SIG-M5 (cell line): ENCODE measurements at regions not wholly inside any gene's neighbourhood (a gene's known extent, or its start where the extent isn't known, plus 50 kb on each side); places are given as distances from the start of the nearest gene placed in this dataset.

ENCODE experiments used
- DNase-seq: peaks from one replicate; lab custom pipeline; 2025; lab: John Stamatoyannopoulos, UW

DNA sequence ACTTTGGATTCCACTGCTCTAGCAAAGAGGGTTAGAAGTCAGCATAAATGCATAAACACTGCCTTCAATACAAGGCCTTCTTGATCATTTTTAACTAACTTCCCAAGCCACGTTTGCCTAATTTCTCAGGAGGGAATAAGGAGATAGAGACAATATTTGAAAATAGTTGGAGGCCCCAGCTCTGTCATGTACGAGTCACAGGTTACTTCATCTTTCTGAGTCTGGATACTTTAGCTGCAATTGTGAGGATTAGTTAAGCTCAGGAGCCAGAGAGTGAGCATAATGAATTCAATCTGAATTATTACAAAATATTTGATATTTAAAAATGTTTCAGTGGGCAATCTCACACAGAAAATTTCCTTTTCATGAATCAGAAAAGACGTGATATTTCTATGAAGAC is 298.9 kb downstream of the SHOX2 start:
- no peak for DNase-seq

DNA sequence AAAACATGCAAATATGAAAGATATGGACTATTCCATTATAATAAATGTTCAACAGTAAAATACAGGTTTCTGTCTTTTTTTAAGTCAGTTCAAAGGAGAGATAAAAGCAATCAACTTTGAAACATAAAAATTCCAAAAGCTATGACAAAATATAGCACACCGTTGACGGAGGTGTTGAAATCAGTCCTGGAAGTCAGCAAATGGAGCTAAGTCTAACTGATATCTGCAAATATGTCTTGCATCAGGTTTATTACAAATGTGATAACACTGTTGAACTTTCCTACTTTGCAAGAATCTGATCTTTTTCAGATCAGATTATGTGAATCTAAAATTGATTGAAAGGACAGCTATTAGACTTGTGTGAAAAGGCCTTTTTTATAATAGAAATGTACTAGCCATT is 300.7 kb downstream of the SHOX2 start:
- DNase-seq: no peak

DNA sequence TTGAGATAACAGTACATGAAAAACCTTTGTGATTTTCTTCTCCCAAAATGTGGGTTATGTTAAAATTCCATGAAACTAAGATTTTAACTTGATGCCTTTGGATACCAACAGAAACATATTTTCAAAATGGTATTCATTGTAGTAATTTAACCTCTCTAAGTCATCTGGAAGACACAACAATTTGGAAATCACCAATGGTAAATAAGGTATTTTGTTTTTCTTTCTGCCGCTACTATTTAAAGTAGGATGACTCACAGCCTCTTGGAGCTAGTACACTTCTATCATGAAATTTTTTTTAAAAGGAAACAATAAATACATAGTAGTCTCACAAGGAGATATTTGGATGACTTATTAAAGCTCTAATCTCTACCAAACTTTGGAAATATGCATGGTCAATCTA is 291.6 kb upstream of the VEPH1 start:
- no peak for DNase-seq

DNA sequence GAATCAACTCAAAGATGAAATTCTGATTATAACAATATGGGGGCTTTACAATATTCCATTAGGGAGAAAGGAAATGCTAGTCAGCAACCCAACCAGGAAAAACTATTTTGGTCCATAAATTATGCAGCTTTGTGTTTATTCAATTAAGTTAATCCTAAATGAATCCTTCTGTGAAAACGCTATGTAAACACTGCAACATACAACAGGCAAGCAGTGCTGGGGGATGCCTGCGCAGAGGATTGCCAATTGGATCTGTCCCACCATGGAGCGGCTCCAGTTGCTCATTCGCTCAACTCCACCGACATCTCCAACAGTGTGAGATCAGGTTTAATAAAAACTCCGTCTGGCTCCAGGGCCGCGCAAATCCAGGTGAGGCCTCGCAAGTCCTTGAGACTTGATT is 290.5 kb upstream of the VEPH1 start:
- DNase-seq: no peak

DNA sequence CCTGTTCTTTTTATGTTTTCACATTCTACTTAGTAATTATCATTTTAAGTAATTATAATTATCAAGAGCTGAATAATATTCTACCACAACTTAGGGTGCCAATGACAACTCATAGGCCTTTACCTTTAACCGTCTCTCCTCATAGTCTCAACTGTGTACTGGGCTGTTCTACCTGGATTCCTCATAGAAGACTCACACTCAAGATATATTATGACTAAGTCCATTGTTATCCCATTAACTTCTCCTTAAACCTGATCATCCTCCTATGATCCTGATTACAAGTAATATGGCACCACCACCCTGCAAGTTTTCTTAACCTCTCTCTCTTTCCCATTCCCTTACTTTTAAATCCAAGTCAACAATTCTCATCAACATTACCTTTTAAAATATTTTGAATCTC is 285.9 kb upstream of the VEPH1 start:
- no peak for DNase-seq

DNA sequence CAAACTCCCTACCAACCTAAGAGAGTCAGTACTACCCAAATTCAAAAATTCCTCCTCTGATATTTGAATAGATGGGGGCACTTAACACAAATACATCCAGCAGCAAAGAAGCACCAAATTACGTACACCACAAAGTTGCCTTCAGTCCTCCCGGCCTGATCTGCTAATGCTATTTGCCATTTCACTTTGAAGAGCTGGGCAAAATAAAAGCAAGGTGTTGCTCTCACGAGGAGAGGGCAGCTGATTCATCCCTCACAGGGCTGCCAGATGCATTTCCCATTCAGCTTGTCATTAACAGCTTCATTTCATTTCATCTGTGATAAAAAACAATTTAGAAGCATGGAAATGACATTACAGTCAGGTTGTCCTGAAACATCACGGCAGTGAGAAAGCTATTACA is 283.4 kb upstream of the VEPH1 start:
- no peak for DNase-seq

DNA sequence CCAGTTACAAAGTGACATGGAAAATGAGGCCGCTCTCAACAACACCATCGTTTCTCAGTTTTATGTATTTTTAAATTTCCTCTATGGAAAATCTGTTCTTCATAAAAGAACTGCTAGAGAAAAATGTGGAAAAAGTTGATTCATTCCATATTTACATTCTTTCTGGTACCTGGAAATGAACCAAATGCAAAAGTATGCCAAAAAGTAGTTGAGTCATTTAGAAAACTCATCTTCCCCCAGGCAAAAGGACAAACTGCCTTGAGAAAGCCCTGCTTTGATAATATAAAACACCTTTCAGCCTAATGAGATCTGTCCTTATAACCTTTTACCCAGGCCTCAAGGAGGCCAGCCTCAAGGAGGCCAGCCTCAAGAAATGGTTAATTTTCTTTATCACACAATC is 283.0 kb upstream of the VEPH1 start:
- no peak for DNase-seq

DNA sequence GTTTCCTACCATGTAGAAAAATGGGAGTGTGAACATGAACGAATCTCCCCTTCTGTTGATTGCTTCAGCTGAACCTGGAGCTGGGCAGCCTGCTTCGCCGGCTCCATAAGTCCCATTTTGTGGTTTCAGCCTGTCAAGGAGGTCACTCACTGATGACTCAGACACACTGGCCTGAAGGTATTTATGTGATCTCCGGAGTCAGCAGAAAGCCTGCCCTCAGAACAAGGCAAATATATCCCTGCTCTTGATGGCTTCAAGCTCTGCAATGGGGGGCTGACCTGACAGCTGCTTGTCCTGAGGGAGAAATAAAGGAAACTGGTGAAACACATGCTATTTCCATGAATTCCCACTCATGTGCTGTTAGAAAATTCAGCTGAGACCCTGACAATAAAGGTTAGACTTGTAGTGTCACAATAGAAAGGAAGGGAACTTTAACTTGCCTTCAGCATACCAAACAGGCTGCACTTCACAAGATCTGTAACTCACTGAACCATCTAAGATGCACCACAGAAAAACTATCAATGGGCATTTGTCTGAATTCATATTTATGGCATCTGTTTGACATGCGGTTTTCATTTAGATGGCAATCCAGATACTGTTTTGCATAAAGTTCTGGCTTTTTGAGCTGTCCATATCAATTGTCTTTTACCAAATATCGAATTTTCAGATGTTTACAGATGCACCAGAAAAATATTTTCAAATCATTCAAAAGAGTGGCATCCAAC is 282.0 kb upstream of the VEPH1 start:
- no peak for DNase-seq

DNA sequence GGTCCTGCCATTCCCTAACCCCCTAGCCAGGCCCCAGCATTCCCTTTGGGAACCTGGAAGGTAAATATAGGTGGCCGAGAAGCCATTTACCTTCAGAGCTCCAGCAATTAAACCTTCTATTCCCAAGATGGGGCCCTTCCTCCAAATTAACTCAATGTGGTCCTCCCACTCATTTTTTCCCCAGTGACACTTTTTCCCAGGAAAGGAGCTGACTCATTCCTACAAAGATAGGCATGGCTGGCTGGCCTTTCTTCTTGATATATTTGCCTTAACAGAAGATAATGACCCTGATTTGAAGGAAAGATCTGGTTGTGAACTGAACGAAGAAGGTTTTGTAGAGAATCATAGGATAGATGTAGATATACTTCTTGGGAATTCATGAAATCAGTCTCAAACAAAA is 279.0 kb upstream of the VEPH1 start:
- DNase-seq: no peak

DNA sequence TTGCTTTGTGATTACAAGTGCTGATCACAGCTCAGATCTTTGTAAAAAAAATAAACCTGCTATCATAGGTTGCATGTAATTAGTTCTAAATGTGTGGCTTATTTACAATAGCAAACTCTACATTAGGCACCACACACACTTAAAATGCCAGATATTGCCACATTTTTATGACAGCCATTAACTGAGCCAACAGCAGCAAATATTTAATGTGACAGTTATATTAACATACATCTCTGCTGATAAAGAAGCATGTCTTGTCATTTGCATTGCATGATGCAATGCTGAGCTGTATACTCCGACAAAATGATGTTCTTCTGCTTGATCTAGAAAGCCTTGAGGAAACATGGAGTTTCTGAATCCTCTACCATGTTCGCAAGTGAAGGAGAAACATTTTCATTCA is 273.6 kb upstream of the VEPH1 start:
- no peak for DNase-seq

DNA sequence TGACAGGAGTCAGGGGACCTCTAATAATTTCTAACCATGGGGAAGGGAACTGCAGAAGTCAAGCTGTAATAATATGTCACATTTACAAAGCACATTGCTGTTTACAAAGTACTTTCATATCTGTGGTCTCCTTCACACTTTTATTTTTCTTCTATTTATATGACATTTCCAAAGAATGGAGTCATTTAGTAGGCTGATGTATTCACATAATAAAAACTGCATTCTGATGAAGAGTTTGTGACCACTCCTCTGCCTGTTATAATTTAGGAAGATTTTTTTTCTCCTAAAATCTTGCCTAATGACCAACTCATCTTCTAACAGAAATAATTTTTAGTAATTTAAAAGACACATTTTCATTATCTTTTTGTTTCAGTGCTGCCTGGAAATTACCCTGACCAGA is 272.2 kb upstream of the VEPH1 start:
- no peak for DNase-seq

DNA sequence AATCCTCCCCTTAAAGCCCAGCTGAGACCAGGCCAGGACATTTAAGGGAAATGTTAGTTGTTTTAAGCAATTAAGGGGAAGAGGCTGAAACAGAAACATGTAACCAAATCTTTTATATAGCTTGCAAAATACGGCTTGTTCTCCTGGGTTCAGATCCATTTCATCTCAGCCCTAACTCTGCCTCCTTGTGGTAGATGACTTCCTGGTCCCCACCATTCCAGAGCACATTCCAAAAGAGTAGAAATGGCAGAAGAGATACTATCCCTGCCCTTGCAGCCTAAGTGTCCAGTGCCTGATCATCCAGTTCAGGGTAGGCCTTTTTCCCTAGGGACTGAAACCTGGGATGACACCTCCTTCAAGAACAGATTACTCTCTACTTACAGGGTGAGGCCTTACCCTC is 266.2 kb upstream of the VEPH1 start:
- no peak for DNase-seq

DNA sequence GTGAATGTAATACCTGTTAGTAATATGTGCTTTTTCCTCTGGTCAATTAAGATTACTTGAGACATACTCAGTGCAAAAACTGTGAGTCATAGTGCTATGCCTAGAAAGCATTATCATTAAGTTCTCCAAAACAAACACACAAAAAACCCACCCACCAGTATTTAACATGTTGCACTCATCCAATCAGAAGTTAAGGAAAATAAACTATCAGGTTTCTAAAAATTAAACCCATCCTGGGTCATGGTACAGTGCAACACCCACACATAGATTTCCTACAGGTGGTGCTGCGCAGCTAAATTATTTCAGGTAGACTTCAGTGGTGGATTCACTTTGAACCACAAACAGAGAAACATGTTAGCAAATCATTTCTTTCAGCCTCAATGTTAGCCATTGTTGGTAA is 264.4 kb upstream of the VEPH1 start:
- no peak for DNase-seq

DNA sequence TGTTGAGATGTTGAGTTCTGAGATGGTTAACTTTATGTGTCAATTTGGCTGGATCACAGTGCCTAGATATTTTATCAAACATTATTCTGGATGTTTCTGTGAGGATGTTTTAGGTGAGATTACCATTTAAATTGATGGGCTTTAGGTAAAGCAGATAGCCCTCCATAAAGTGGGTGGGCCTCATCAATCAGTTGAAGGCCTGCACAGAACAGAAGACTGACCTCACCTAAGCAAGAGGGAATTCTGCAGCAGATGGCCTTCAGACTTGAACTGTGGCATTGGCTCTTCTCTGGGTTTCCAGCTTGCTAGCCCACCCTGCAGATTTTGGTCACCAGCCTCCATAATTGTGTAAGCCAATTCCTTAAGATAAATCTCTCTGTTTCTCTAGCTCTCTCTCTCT is 260.4 kb upstream of the VEPH1 start:
- no peak for DNase-seq

DNA sequence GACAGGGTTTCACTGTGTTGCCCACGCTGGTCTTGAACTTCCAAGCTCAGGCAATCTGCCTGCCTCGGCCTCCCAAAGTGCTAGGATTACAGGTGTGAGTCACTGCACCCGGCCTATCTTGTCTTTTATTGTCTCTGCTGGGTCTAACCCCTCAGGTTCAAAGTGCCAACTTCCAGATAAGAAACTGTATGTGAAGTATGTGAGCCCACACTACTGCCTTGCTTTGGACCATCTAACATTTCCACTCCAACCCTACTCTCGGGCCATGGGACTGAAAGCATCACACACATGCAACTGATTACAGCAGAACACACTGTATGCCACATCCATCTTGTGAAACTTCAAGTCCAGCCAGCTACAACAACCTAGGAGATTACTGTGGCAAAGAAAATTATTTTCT is 256.1 kb upstream of the VEPH1 start:
- DNase-seq: no peak

DNA sequence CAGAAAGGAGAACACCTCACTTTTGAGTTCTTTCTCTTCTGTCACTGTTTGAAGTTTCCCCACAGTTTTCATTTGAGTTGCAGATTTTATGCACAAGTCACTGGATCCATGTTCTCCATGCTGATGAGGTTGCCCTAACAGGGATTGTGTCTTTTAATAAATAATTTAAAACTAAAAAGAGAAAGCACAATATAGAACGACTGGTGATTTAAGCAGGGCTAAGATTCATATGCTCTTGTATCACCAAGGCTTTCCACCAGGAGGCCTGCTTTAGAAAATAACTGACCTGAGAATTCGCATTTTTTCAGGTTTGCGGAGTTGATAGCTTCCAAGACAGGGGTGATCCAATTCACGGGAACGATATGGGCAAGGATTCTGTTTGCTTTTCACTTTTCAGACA is 252.0 kb upstream of the VEPH1 start:
- no peak for DNase-seq

DNA sequence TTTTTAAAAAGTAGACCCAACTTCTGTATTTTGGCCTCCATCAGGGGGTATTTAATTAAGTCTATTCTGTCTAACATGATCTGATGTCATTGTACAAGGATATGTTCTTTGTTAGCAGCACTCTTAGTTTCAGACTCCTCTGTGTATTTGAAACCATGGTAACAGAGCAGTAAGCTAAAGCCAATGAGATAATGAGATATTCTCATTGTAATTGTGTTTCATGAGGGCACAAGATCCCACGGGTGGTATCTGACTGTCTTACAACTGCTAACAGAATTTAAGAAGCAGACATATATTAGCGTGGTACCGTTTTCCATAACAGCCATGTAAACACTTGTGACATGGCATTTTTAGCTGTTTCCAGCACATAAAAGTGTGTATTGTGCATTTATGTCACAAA is 251.2 kb upstream of the VEPH1 start:
- DNase-seq: no peak

DNA sequence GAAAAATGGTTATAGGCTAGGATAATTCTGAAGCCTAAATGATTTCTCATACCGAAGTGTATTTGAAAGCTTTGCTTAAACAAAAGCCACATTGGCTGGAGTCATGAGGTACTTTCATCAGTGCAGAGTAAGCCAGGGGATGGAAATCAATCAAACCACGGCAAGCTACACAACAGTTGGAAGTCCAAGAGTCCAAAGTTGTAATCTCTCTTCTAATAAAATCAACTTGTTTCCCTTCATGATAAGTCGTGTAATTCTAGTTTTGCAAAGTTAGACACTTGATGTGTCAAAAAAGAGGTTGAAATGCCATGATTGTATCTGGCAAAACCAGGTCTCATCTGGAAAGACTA is 250.5 kb upstream of the VEPH1 start:
- DNase-seq: no peak

DNA sequence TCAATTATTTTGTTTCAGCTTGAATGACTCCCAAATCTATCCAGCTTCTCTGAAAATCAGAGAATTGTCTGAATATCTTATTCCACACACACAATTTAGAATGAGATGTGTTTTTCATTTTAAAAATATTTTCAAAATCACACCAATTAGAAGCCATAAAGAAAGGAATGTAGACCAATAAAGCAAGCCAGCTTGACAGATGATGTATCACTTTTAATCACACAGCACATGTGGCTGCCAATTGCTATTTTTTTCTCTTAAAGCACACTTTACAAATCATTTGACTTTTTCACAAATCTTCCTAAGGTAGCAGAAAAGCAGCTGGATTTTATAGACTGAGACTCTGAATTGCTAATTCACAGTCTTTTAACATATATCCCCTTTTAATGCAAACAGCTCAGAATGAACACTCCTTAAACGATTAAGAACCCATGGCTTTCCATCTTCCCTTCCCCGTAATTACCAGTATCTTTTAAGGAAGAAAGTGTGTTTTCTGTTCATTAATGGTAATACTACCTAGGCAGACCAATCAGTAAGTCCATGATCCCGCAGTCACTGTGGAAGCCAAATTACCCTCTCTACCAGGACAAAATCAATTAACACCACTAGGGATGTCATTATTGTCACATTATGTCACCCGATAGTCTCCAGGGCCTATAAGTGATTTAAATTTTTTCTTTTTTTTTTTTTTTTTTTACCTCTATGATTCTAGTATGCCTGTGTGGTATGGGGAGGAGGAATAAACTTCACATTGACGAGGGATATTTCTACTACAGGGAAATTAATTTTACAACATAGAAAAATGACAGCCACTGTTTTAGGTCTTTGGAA is 250.0 kb upstream of the VEPH1 start:
- no peak for DNase-seq

DNA sequence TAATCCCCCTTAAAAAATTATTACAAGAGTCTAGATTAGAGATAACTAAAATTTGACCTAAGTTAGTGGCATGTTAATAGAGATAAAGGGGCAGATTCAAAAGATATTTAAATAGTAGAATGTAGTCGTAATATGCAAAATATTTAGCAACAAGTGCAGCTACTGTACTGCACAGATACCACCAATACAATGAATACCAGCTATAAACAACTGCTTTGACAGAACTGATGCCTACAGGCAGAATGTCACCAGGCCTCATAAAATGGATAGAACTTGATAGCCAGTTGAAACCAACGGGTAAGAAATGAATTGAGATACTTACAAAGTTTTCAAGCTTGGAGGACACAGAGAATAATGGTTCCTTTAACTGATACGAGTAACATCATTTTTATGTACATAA is 249.3 kb upstream of the VEPH1 start:
- DNase-seq: no peak

DNA sequence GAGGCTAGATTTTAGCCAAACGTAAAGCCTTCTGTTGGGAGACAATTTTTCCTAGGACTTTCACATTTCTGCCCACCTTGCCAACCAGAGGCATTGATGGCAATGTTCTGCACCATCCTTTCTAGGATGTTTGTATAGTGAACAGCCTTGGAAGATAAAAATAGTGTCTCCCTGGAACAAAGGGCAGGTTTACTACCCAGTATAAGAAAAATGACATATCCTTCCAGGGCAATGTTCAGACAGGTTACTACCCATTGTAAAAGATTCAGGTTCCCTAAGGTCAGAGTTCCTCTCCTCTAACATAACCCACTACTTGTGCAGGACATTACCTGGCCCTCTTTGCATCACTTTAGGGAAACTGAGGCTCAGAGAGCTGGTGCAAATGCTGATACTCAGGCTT is 248.2 kb upstream of the VEPH1 start:
- DNase-seq: no peak

DNA sequence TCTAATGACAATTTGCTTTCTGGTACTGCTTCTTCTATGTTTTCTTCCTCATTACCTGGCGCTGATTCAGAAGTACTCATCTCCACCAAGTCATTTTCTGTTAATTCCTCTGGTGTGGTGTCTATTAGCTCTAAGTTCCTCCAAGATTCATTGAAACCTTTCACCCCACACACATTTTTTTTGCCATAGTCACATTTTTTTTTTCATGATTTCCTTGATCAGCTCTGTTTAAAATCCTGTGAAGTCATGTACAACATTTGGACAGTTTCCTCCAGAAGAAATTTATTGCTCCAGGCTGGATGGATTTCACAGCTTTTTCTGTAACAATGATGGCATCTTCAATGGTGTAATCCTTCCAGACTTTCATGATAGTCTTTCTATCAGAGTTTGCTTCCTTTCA is 243.2 kb upstream of the VEPH1 start:
- DNase-seq: no peak

DNA sequence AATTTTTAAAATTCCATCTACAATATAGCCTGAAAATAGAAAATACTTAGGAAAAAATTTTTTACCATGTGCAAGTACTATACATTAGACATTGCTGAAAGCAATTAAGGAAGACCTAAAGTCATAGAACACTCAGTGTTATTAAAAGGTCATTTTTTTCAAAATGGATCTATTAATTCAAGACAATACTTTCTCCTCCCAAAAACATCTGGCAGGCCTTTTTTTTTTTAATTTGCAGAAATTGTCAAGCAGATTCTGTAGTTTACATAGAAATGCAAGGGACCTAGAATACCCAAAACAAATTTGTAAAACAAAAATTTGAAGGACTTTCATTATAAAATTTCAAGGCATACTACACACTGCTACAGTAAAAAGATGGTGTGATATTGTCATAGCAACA is 238.4 kb upstream of the VEPH1 start:
- DNase-seq: no peak

DNA sequence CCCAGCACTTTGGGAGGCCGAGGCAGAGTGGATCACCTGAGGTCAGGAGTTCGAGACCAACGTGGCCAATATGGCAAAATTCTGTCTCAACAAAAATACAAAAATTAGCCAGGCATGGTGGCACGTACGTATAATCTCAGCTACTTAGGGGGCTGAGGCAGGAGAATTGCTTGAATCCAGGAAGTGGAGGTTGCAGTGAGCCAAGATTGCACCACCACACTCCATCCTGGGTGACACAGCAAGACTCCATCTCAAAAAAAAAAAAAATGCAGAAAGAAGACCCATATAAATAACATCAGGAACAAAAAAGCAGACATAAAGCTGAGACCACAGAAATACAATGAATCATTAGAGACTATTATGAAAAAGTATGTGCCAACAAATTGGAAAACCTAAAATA is 235.2 kb upstream of the VEPH1 start:
- no peak for DNase-seq
